Brain microvascular endothelial cell (primary cell): ENCODE measurements at regions not wholly inside any gene's neighbourhood (a gene's known extent, or its start where the extent isn't known, plus 50 kb on each side); places are given as distances from the start of the nearest gene placed in this dataset.

Source experiments
- DNase-seq: peaks from one replicate; pipeline ENCODE4 v3.0.0-alpha.2; 2020
- H3K27ac ChIP-seq: fragments of 250-450 bp; sonication (Bioruptor Pico); 2 replicates; pipeline ENCODE4 v1.5.1; 2020; ENCODE audit warnings: mild to moderate bottlenecking, moderate library complexity
- H3K27me3 ChIP-seq: fragments of 250-450 bp; sonication (Bioruptor Pico); replicated peaks from 2 replicates; pipeline ENCODE4 v1.5.1; 2020; ENCODE audit warnings: mild to moderate bottlenecking
- H3K36me3 ChIP-seq: fragments of 250-450 bp; sonication (Bioruptor Pico); replicated peaks from 2 replicates; pipeline ENCODE4 v1.5.1; 2020; ENCODE audit warnings: mild to moderate bottlenecking
- H3K4me3 ChIP-seq: 2 replicates; pipeline ENCODE4 v1.5.1; 2011; ENCODE audit warnings: low read depth, mild to moderate bottlenecking, control low read depth, low read length, moderate library complexity
- CTCF ChIP-seq: IDR thresholded peaks from 2 replicates; pipeline ENCODE4 v1.5.1; 2011; ENCODE audit warnings: low read depth, mild to moderate bottlenecking, moderate library complexity, low read length, control low read depth, inconsistent platforms; ENCODE audit errors: missing control alignments
- in situ Hi-C: cut with HindIII; loops from 2 replicates; pipeline ENCODE4 v1.10.0; 2017; ENCODE audit warnings: low sequenced_read_pairs, low pct_ligation_motif_present

GRCh38 chr1:198892065-198892464 lies 253.2 kb downstream of the PTPRC start:
- in situ Hi-C loops, result no loop called here
- no peak for TF ChIP-seq CTCF
- DNase-seq, result peak; percentile 63
- no peaks in the 10 kb centered on the region for H3K36me3 ChIP-seq
- peak overlapping the region; percentile 10 for H3K27ac ChIP-seq
- H3K27me3 ChIP-seq, result no peaks in the 10 kb centered on the region
- no peak overlapping the region for H3K4me3 ChIP-seq

GRCh38 chr1:198893141-198893540 lies 254.3 kb downstream of the PTPRC start:
- Histone ChIP-seq H3K36me3 (peaks cover 3% of the 10 kb centered on the region), H3K4me3 (no peak overlapping the region), H3K27ac (peak overlapping the region; percentile 15), H3K27me3 (no peaks in the 10 kb centered on the region)
- DNase-seq, result no peak
- in situ Hi-C loops, result no loop called here
- TF ChIP-seq CTCF, result no peak

GRCh38 chr1:198893763-198894444 lies 255.1 kb downstream of the PTPRC start:
- H3K27ac ChIP-seq, result peak overlapping the region; percentile 18
- no peaks in the 10 kb centered on the region for H3K27me3 ChIP-seq
- H3K4me3 ChIP-seq, result no peak overlapping the region
- in situ Hi-C loops, result no loop called here
- no peak for TF ChIP-seq CTCF
- peaks cover 3% of the 10 kb centered on the region for H3K36me3 ChIP-seq
- no peak for DNase-seq

GRCh38 chr1:198901266-198901665 lies 262.4 kb downstream of the PTPRC start:
- Histone ChIP-seq H3K27me3 (no peaks in the 10 kb centered on the region), H3K36me3 (peaks cover 17% of the 10 kb centered on the region), H3K4me3 (no peak overlapping the region), H3K27ac (no peak overlapping the region)
- in situ Hi-C loops, result no loop called here
- TF ChIP-seq CTCF, result no peak
- no peak for DNase-seq

- Histone ChIP-seq H3K36me3 (peaks cover 20% of the 10 kb centered on the region), H3K27ac (no peak overlapping the region), H3K4me3 (no peak overlapping the region), H3K27me3 (no peaks in the 10 kb centered on the region)
- no peak for TF ChIP-seq CTCF
- DNase-seq, result no peak
- in situ Hi-C loops, result no loop called here
These were observed 263.8 kb downstream of the PTPRC start for GRCh38 chr1:198902655-198903054.

- DNase-seq, result no peak
- in situ Hi-C loops, result no loop called here
- Histone ChIP-seq H3K36me3 (peaks cover 18% of the 10 kb centered on the region), H3K27me3 (no peaks in the 10 kb centered on the region), H3K27ac (no peak overlapping the region), H3K4me3 (no peak overlapping the region)
- TF ChIP-seq CTCF, result no peak
These were observed 264.4 kb downstream of the PTPRC start for GRCh38 chr1:198903203-198903602.
